ENCODE measurements at regions not wholly inside any gene's neighbourhood (a gene's known extent, or its start where the extent isn't known, plus 50 kb on each side); places are given as distances from the start of the nearest gene placed in this dataset.

GRCh38 chr13:80841414-80841813, 500.5 kb upstream of the SPRY2 start:
- H3K9me3 Mint-ChIP-seq (ENCODE audit: insufficient read depth), result peaks cover 4% of the 10 kb centered on the region
- no peak for TF ChIP-seq CTCF (IDR thresholded peaks at IDR 0.05)
- TF ChIP-seq EZH2 (IDR thresholded peaks at IDR 0.05; ENCODE audit: borderline replicate concordance, insufficient read depth, low read depth, low read length, poor library complexity, severe bottlenecking), result no peak
- CTCF ChIA-PET, result no interaction called here
- WGBS (ENCODE audit: insufficient coverage), result no CpG with 5 or more reads among the region's 1 CpG
- H3K4me3 Mint-ChIP-seq, result no peak overlapping the region
- ATAC-seq (ENCODE audit: low read depth), result no peak
- H3K27ac ChIP-seq (ENCODE audit: low read length in 2 of 2), result no peak overlapping the region
- H3K4me1 Mint-ChIP-seq, result no peaks in the 10 kb centered on the region
- POLR2A ChIA-PET, result no interaction called here
- H3K9me3 ChIP-seq (ENCODE audit: control extremely low read depth in 1 of 3, control insufficient read depth in 2 of 3, insufficient read depth in 1 of 3, low read length in 2 of 3), result peaks cover 0 to 6% (median 0%) of the 10 kb centered on the region in 3 donors
- H3K9ac ChIP-seq (ENCODE audit: low read length), result no peak overlapping the region
- H3K27me3 ChIP-seq (replicated peaks in 1 of 4; ENCODE audit: control extremely low read depth in 1 of 4, control insufficient read depth in 3 of 4, insufficient read depth in 4 of 4, low read length in 3 of 4), result no peaks in the 10 kb centered on the region
- no peaks in the 10 kb centered on the region for H3K79me2 ChIP-seq (ENCODE audit: control insufficient read depth, insufficient read depth, low read length)
- no peaks in the 10 kb centered on the region for H3K4me1 ChIP-seq (ENCODE audit: control insufficient read depth in 2 of 2, insufficient read depth in 2 of 2, low read length in 2 of 2)
- no peaks in the 10 kb centered on the region for H4K20me1 ChIP-seq (ENCODE audit: control insufficient read depth, insufficient read depth, low read length, poor library complexity, severe bottlenecking)
- H2AFZ ChIP-seq (ENCODE audit: insufficient read depth, low read depth, low read length, poor library complexity, severe bottlenecking), result no peak overlapping the region
- H3K4me2 ChIP-seq (replicated peaks; ENCODE audit: low read depth, low read length, poor library complexity, severe bottlenecking), result no peak overlapping the region
- no peaks in the 10 kb centered on the region for H3K36me3 ChIP-seq (replicated peaks in 1 of 2; ENCODE audit: control extremely low read depth in 1 of 2, control insufficient read depth in 1 of 2, extremely low read depth in 1 of 2, insufficient read depth in 2 of 2, low read length in 1 of 2)
- intact Hi-C loops (cut with micrococcal nuclease), result no loop called here
- H3K27ac Mint-ChIP-seq, result no peak overlapping the region
- DNase-seq, result no peak
- H3K27me3 Mint-ChIP-seq, result no peaks in the 10 kb centered on the region
- no peak overlapping the region for H3K4me3 ChIP-seq (ENCODE audit: control extremely low read depth in 1 of 5, extremely low read depth in 1 of 5, insufficient read depth in 1 of 5, low read depth in 2 of 5, low read length in 4 of 5)

GRCh38 chr13:80840316-80840976, 499.5 kb upstream of the SPRY2 start:
- Mint-ChIP-seq H3K27ac (no peak overlapping the region), H3K4me3 (no peak overlapping the region), H3K9me3 (ENCODE audit: insufficient read depth) (peaks cover 4% of the 10 kb centered on the region), H3K27me3 (no peaks in the 10 kb centered on the region), H3K4me1 (no peaks in the 10 kb centered on the region)
- no peaks in the 10 kb centered on the region for H3K4me1 ChIP-seq (ENCODE audit: control insufficient read depth in 2 of 2, insufficient read depth in 2 of 2, low read length in 2 of 2)
- intact Hi-C loops (cut with micrococcal nuclease), result no loop called here
- no peak overlapping the region for H3K9ac ChIP-seq (ENCODE audit: low read length)
- H3K36me3 ChIP-seq (replicated peaks in 1 of 2; ENCODE audit: control extremely low read depth in 1 of 2, control insufficient read depth in 1 of 2, extremely low read depth in 1 of 2, insufficient read depth in 2 of 2, low read length in 1 of 2), result no peaks in the 10 kb centered on the region
- no peak overlapping the region for H3K4me3 ChIP-seq (ENCODE audit: control extremely low read depth in 1 of 5, extremely low read depth in 1 of 5, insufficient read depth in 1 of 5, low read depth in 2 of 5, low read length in 4 of 5)
- 92% methylated on average over 4 of the region's 7 CpGs for WGBS (ENCODE audit: insufficient coverage)
- TF ChIP-seq EZH2 (IDR thresholded peaks at IDR 0.05; ENCODE audit: borderline replicate concordance, insufficient read depth, low read depth, low read length, poor library complexity, severe bottlenecking) (no peak), CTCF (IDR thresholded peaks at IDR 0.05) (no peak)
- H3K27ac ChIP-seq (ENCODE audit: low read length in 2 of 2), result no peak overlapping the region
- no peak overlapping the region for H3K4me2 ChIP-seq (replicated peaks; ENCODE audit: low read depth, low read length, poor library complexity, severe bottlenecking)
- H3K9me3 ChIP-seq (ENCODE audit: control extremely low read depth in 1 of 3, control insufficient read depth in 2 of 3, insufficient read depth in 1 of 3, low read length in 2 of 3), result peaks cover 0 to 6% (median 0%) of the 10 kb centered on the region in 3 donors
- no peaks in the 10 kb centered on the region for H3K79me2 ChIP-seq (ENCODE audit: control insufficient read depth, insufficient read depth, low read length)
- no peak for ATAC-seq (ENCODE audit: low read depth)
- POLR2A ChIA-PET, result no interaction called here
- no peaks in the 10 kb centered on the region for H4K20me1 ChIP-seq (ENCODE audit: control insufficient read depth, insufficient read depth, low read length, poor library complexity, severe bottlenecking)
- H2AFZ ChIP-seq (ENCODE audit: insufficient read depth, low read depth, low read length, poor library complexity, severe bottlenecking), result no peak overlapping the region
- no peak for DNase-seq
- no peaks in the 10 kb centered on the region for H3K27me3 ChIP-seq (replicated peaks in 1 of 4; ENCODE audit: control extremely low read depth in 1 of 4, control insufficient read depth in 3 of 4, insufficient read depth in 4 of 4, low read length in 3 of 4)
- CTCF ChIA-PET, result no interaction called here
